ENCODE measurements at regions not wholly inside any gene's neighbourhood (a gene's known extent, or its start where the extent isn't known, plus 50 kb on each side); places are given as distances from the start of the nearest gene placed in this dataset.

- TF ChIP-seq E2F4 (CRISPR knock-in tag; IDR thresholded peaks at IDR 0.05; ENCODE audit: borderline replicate concordance, low read depth) (no peak), NR3C1 (CRISPR knock-in tag; conservative IDR thresholded peaks at IDR 0.05; ENCODE audit: low read depth) (no peak), ETV6 (CRISPR knock-in tag; IDR thresholded peaks at IDR 0.05) (no peak), ZNF138 (CRISPR knock-in tag; conservative IDR thresholded peaks at IDR 0.05) (no peak), ESRRA (CRISPR knock-in tag; IDR thresholded peaks at IDR 0.05; ENCODE audit: borderline replicate concordance) (no peak)
- TF ChIP-seq, protein P1, sequence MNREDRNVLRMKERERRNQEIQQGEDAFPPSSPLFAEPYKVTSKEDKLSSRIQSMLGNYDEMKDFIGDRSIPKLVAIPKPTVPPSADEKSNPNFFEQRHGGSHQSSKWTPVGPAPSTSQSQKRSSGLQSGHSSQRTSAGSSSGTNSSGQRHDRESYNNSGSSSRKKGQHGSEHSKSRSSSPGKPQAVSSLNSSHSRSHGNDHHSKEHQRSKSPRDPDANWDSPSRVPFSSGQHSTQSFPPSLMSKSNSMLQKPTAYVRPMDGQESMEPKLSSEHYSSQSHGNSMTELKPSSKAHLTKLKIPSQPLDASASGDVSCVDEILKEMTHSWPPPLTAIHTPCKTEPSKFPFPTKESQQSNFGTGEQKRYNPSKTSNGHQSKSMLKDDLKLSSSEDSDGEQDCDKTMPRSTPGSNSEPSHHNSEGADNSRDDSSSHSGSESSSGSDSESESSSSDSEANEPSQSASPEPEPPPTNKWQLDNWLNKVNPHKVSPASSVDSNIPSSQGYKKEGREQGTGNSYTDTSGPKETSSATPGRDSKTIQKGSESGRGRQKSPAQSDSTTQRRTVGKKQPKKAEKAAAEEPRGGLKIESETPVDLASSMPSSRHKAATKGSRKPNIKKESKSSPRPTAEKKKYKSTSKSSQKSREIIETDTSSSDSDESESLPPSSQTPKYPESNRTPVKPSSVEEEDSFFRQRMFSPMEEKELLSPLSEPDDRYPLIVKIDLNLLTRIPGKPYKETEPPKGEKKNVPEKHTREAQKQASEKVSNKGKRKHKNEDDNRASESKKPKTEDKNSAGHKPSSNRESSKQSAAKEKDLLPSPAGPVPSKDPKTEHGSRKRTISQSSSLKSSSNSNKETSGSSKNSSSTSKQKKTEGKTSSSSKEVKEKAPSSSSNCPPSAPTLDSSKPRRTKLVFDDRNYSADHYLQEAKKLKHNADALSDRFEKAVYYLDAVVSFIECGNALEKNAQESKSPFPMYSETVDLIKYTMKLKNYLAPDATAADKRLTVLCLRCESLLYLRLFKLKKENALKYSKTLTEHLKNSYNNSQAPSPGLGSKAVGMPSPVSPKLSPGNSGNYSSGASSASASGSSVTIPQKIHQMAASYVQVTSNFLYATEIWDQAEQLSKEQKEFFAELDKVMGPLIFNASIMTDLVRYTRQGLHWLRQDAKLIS (CRISPR knock-in tag; IDR thresholded peaks at IDR 0.05; ENCODE audit: borderline replicate concordance): no peak
- TF ChIP-seq, protein P2, sequence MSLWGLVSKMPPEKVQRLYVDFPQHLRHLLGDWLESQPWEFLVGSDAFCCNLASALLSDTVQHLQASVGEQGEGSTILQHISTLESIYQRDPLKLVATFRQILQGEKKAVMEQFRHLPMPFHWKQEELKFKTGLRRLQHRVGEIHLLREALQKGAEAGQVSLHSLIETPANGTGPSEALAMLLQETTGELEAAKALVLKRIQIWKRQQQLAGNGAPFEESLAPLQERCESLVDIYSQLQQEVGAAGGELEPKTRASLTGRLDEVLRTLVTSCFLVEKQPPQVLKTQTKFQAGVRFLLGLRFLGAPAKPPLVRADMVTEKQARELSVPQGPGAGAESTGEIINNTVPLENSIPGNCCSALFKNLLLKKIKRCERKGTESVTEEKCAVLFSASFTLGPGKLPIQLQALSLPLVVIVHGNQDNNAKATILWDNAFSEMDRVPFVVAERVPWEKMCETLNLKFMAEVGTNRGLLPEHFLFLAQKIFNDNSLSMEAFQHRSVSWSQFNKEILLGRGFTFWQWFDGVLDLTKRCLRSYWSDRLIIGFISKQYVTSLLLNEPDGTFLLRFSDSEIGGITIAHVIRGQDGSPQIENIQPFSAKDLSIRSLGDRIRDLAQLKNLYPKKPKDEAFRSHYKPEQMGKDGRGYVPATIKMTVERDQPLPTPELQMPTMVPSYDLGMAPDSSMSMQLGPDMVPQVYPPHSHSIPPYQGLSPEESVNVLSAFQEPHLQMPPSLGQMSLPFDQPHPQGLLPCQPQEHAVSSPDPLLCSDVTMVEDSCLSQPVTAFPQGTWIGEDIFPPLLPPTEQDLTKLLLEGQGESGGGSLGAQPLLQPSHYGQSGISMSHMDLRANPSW (CRISPR knock-in tag; conservative IDR thresholded peaks at IDR 0.05; ENCODE audit: low read depth): no peak
Measured at GRCh38 chr10:44576702-44577191, 191.8 kb upstream of the CXCL12 start.
